GM19463 (cell line): ENCODE measurements at regions not wholly inside any gene's neighbourhood (a gene's known extent, or its start where the extent isn't known, plus 50 kb on each side); places are given as distances from the start of the nearest gene placed in this dataset.

Experiments
- ATAC-seq: cut with Tn5 transposase; IDR thresholded peaks from one replicate; pipeline ENCODE4 v1.9.1; 2021; ENCODE audit warnings: mild to moderate bottlenecking, moderate library complexity; ENCODE audit not compliant: unreplicated experiment

DNA sequence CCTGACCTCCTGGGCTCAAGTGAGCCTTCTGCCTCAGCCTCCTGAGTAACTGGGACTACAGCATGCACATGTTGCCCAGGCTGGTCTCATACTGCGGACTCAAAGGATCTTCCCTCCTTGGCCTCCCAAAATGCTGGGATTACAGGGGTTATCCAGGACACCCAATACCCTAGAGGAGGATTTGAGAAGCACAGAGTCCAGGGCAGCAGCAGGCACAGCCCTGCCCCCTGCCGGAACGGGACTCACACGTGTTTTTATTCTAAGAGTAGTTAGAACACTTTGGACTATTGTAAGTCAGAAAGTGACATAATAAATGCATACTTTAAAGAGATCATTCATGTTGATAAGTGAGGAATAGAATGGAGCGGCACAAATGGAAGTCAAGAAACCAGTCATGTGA is 80.2 kb downstream of the C6orf118 start:
- ATAC-seq: no peak

GRCh38 chr6:165227644-165228329 is 81.6 kb downstream of the C6orf118 start:
- no peak for ATAC-seq

- no peak for ATAC-seq
Observed at GRCh38 chr6:165223736-165224135, 85.7 kb downstream of the C6orf118 start.

- ATAC-seq: no peak
Observed at GRCh38 chr6:165223101-165223500, 86.3 kb downstream of the C6orf118 start.

- ATAC-seq: no peak
Observed at GRCh38 chr6:165222315-165223025, 86.9 kb downstream of the C6orf118 start.

- ATAC-seq: no peak
Observed at GRCh38 chr6:165220045-165220444, 89.4 kb downstream of the C6orf118 start.

DNA sequence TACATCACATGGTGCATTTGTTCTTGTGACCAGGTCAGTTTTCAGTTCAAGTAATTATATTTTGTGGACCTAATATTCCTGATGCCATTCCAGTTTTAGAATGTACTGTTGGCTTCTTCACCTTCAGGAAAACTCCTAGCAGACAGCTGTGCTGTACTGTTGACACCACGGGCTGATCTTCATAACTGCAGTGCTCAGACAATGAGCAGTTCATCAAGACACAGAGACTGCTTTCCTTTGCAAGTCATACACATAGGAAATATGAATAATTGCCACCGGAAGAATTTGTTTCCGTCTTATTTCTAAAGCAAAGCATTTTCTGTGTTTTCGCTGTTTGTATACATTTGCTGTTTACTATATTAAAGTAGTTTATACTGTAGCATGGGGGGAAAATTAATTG is 89.8 kb downstream of the C6orf118 start:
- no peak for ATAC-seq

- ATAC-seq: no peak
Observed at GRCh38 chr6:165218829-165219228, 90.6 kb downstream of the C6orf118 start.

- ATAC-seq: no peak
Observed at GRCh38 chr6:165206798-165207197, 102.6 kb downstream of the C6orf118 start.

GRCh38 chr6:165205632-165206031 is 103.8 kb downstream of the C6orf118 start:
- ATAC-seq: no peak

DNA sequence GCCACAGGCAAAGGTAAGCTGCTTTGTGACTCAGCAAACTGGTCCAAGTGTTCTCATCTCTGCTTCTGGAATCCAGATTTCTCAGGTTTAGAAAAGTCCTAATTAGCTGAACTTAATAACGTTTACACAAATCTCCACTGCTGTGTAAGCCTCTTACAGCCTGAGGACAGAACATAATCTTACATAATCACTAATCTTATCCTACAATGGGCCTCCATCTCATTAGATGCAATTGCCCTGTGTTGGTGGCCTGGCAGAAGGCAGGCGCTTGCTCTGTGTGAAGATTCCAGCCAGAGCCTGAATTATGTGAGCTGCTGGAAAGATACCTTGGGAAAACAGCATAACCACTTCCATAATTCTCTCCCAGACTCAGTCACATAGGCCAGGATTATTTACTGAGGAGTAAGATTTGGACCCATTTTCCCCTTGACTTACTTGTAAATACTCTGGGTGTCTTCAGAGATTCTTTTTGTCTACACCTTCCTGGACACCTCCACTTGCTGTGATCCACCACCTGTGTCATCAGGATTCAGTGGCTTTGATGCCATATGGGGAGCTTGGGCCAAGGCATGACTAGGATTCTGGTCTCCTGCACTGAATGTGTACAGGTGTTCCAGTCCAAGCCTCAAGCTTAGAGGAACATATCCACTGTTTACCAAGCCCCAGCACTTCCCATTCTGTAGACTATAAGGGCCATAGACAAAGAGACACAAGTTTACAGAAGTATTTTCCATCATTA is 104.4 kb downstream of the C6orf118 start:
- no peak for ATAC-seq

DNA sequence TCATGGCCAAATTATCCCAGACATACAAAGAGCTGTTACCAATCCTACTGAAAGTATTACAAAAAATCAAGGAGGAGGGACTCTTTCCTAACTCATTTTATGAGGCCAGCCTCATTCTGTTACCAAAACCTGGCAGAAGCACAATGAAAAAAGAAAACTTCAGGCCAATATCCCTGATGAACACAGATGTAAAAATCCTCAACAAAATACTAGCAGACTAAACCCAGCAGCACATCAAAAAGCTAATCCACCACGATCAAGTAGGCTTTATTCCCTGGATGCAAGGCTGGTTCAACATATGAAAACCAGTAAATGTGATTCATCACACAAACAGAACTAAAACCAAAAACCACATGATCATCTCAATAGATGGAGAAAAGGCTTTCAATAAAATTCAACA is 109.2 kb downstream of the C6orf118 start:
- no peak for ATAC-seq

GRCh38 chr6:165191461-165191860 is 117.9 kb downstream of the C6orf118 start:
- ATAC-seq: no peak

DNA sequence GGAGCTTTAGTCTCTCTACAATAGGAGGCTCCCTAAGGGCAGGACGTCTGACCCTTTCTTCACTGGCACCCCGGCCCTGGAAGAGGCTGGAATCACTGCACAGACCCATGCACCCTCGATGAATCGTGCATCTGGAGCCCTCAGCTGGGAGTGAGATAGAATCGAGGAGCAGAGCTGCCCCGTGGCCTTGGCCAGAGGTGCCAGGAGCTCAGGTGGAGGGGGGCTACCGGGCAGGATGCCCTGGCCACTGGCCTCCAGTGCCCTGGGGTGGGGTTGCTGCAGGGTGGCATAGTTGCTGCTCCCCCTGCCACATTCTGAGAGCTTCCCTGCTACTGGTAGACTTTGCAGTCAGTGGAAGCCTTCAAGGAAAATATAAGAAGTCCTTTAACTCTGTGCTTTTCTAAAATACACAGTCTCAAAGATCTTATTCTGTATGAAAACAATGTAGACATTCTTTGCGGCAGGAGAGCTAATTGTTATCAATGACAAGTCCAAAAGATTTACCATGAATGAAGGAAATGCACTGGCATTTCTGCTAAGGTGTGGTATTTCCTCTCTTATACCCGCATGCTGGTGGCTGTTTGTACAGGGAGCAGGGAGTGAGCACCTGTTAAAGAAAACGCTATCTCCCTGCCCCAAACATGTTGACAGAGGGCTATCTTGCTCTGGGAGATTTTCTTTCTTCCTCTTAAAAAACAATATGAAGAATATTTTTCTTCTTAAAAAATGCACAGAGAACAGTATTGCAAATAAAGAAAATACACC is 122.8 kb downstream of the C6orf118 start:
- ATAC-seq: no peak

DNA sequence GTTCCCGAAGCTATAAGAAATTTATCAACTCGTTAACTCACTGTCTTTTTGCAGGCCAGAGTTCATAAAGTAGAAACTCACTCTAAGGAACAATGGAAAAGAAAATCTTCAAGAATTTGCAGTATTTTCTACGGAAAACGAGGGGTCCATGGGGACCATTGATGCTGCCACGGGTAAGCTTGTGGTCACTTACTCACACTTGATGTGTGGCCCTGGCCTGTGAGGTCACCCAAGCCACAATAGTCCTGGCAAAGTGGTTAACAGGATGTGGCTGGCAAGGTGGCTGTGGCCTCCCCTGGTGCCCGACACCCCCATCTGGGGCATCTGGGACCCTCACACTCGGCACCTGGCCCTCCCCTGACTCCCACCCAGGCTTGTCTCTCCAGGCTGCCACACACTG is 123.4 kb downstream of the C6orf118 start:
- no peak for ATAC-seq

DNA sequence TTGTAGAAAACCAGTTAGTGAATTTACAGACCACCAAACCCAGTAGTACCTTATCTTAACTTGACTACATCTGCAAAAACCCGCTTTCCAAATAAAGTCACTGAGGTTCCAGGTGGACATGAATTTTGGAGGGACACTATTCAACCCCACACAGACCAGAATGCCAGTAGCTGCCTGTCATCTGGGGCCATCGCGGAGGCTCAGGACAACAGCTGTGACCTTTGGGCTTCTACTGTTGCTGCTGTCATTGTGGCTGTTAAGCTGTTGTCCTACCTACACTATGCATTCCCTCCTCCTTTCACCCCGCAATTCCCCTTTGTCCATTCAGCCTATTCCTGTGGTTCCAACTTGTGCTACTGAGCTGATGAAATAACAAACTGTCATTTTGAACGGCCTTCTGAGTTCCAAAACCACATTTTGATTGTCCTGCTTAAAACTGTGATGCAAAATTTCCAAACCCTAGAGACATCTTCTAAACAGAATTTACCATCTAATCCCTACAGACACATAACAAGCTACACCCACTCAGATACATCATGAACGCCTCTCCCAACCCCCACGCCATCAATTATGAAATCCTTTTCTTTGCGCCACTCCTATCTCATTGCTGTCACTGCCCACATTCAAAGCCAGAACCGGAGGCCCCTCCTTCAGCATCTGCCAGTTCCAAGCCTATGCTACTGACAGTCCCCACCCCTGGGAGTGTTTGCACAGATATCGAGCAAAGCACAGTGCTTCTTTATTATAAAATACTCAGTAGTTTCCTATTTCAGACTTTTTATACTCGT is 125.0 kb downstream of the C6orf118 start:
- ATAC-seq: no peak

- no peak for ATAC-seq
Observed at GRCh38 chr6:165183496-165184140, 125.8 kb downstream of the C6orf118 start.

DNA sequence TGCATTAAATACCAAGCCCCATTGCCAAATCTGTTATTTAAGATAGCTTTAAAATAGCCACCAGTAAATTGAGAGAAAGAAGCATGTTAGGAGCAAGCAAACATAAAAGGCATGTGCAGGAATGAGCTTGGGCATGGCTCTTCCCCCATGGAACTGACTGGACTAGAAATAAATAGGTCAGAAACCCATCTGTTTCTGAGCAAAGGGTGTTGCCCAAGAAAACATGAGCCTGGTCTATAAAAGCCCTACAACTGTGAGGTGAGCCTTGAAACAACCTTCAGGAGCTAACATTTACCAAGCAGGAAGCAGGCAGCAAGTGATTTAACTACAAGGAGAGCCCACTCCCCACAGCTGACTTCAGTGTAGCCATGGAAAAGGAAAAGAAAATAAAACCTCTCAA is 126.3 kb downstream of the C6orf118 start:
- no peak for ATAC-seq

GRCh38 chr6:165181951-165182414 is 127.4 kb downstream of the C6orf118 start:
- ATAC-seq: no peak

DNA sequence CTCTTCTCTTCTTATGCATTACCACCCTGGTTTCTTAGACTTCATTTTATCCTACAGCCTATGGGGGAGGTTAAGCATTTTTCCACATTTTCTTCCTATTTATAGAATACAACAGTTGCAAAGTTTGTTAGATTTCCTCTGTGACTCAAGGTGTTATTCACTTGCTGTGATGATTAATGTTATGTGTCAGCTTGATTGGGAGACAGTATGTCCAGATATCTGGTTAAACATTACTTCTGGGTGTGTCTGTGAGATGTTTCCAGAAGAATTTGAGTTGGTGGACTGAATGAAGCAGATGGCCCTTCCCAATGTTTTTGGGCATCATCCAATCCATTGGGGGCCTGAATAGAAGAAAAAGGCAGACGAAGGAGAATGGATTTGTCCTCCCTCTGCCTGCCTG is 131.3 kb downstream of the C6orf118 start:
- no peak for ATAC-seq
